CD8-positive, alpha-beta memory T cell (primary cell): ENCODE measurements at regions not wholly inside any gene's neighbourhood (a gene's known extent, or its start where the extent isn't known, plus 50 kb on each side); places are given as distances from the start of the nearest gene placed in this dataset.
A peak's percentile ranks its signal among the peaks of the same experiment; 100 is the strongest.
"Not testable (repeated sequence)": the region's sequence is repeated elsewhere in the genome, so short reads cannot be mapped to it uniquely, and the experiment has no call there.

Source experiments
- CTCF ChIA-PET: fragments of 350-600 bp; sonication (Branson Sonifier 250); formaldehyde crosslinking; loops from one replicate; lab custom pipeline; 2021; ENCODE audit warnings: antibody characterized with exemption; lab: Charles Lee
- POLR2A ChIA-PET: fragments of 350-600 bp; sonication (Branson Sonifier 250); formaldehyde crosslinking; loops from one replicate; lab custom pipeline; 2021; ENCODE audit warnings: antibody characterized with exemption; lab: Charles Lee
- DNase-seq, 5 donors: peaks; one replicate each; pipeline versions ENCODE4 v3.0.0 to v3.0.0-alpha.2; 2020 to 2022; ENCODE audit warnings: mixed read lengths in 1 of 5
- H3K27ac ChIP-seq: one replicate; pipeline ENCODE4 v1.7.0; 2013; ENCODE audit warnings: low read depth, mild to moderate bottlenecking, low read length, moderate library complexity
- H3K27me3 ChIP-seq: 2 replicates; pipeline ENCODE4 v1.7.0; 2013; ENCODE audit warnings: low read length, mild to moderate bottlenecking; ENCODE audit not compliant: insufficient read depth, poor library complexity, severe bottlenecking
- H3K36me3 ChIP-seq: 2 replicates; pipeline ENCODE4 v1.7.0; 2013; ENCODE audit warnings: mild to moderate bottlenecking, low read length, moderate library complexity; ENCODE audit not compliant: insufficient read depth
- H3K4me1 ChIP-seq: 2 replicates; pipeline ENCODE4 v1.7.0; 2013; ENCODE audit warnings: mild to moderate bottlenecking, low read length, moderate library complexity; ENCODE audit not compliant: insufficient read depth
- H3K4me3 ChIP-seq: 2 replicates; pipeline ENCODE4 v1.7.0; 2013; ENCODE audit warnings: mild to moderate bottlenecking, low read length
- H3K9me3 ChIP-seq: 2 replicates; pipeline ENCODE4 v1.7.0; 2013; ENCODE audit warnings: mild to moderate bottlenecking, low read length
- H3K27ac Mint-ChIP-seq, 8 donors: one replicate each; pipeline ENCODE4 v1.8.0; 2020 to 2021; ENCODE audit warnings: mixed read lengths in 8 of 8, mild to moderate bottlenecking in 6 of 8, inconsistent platforms in 3 of 8, moderate library complexity in 3 of 8
- H3K27me3 Mint-ChIP-seq, 2 donors: one replicate each; pipeline ENCODE4 v1.8.0; 2020 to 2021; ENCODE audit warnings: mixed read lengths in 2 of 2, mild to moderate bottlenecking in 1 of 2, moderate library complexity in 1 of 2
- H3K36me3 Mint-ChIP-seq, 3 donors: one replicate each; pipeline ENCODE4 v1.8.0; 2020 to 2021; ENCODE audit warnings: mixed read lengths in 3 of 3, inconsistent platforms in 1 of 3, mild to moderate bottlenecking in 1 of 3
- H3K4me1 Mint-ChIP-seq, 3 donors: one replicate each; pipeline ENCODE4 v1.8.0; 2020 to 2021; ENCODE audit warnings: mixed read lengths in 3 of 3, inconsistent platforms in 1 of 3, mild to moderate bottlenecking in 1 of 3
- H3K4me3 Mint-ChIP-seq, 7 donors: one replicate each; pipeline ENCODE4 v1.8.0; 2020 to 2021; ENCODE audit warnings: mixed read lengths in 7 of 7, mild to moderate bottlenecking in 6 of 7, moderate library complexity in 4 of 7, inconsistent platforms in 2 of 7
- H3K9me3 Mint-ChIP-seq, 5 donors: one replicate each; pipeline ENCODE4 v1.8.0; 2020 to 2022; ENCODE audit warnings: mixed read lengths in 5 of 5, mild to moderate bottlenecking in 3 of 5, moderate library complexity in 2 of 5, inconsistent platforms in 1 of 5

DNA sequence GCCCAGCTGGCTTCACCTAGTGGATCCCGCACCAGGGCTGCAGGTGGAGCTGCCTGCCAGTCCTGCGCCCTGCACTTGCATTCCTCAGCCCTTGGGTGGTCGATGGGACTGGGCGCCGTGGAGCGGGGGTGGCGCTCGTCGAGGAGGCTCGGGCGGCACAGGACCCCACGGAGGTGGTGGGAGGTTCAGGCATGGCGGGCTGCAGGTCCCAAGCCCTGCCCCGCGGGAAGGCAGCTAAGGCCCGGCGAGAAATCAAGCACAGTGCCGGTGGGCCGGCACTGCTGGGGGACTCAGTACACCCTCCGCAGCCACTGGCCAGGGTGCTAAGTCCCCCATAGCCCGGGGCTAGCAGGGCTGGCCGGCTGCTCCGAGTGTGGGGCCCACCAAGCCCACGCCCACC lies 167.2 kb upstream of the NDUFV2 start:
- H3K27ac ChIP-seq, POLR2A ChIA-PET, DNase-seq, H3K36me3 ChIP-seq, H3K4me1 ChIP-seq, H3K9me3 ChIP-seq, H3K36me3 Mint-ChIP-seq, H3K4me3 ChIP-seq, H3K27me3 ChIP-seq, H3K27ac Mint-ChIP-seq, CTCF ChIA-PET, H3K9me3 Mint-ChIP-seq, H3K4me1 Mint-ChIP-seq, H3K4me3 Mint-ChIP-seq: not testable (repeated sequence)
- peaks cover 20 to 35% of the 10 kb centered on the region in 2 donors for H3K27me3 Mint-ChIP-seq

DNA sequence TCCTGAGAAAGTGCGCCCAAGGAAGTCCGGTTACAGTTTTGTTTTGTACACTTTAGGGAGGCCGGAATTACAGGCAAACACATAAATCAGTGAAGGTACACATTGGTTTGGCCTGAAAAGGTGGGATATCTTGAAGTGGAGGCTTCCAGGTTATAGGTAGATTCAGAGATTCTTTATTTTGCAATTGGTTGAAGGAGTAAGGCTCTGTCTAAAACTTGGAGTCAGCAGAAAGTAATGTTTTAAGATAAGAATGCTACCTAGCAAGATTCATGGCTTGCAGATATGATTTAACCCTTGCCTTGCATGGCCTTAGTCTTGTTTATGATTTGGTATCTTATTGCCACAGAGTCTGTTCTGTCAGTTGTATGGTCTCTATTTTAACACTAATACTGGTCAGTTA lies 165.9 kb upstream of the NDUFV2 start:
- Mint-ChIP-seq H3K4me3 (no peak overlapping the region), H3K27me3 (peaks cover 20 to 25% of the 10 kb centered on the region in 2 donors), H3K9me3 (peaks cover 0 to 3% (median 0%) of the 10 kb centered on the region in 5 donors), H3K4me1 (no peaks in the 10 kb centered on the region), H3K27ac (no peak overlapping the region), H3K36me3 (peaks cover 0 to 1% (median 0%) of the 10 kb centered on the region in 3 donors)
- peak overlapping the region; percentile 9 for H3K27ac ChIP-seq
- no peaks in the 10 kb centered on the region for H3K4me1 ChIP-seq
- H3K4me3 ChIP-seq: no peak overlapping the region
- H3K27me3 ChIP-seq: no peaks in the 10 kb centered on the region
- no peaks in the 10 kb centered on the region for H3K36me3 ChIP-seq
- POLR2A ChIA-PET: no interaction called here
- no peak for DNase-seq
- no peaks in the 10 kb centered on the region for H3K9me3 ChIP-seq
- CTCF ChIA-PET: no interaction called here

DNA sequence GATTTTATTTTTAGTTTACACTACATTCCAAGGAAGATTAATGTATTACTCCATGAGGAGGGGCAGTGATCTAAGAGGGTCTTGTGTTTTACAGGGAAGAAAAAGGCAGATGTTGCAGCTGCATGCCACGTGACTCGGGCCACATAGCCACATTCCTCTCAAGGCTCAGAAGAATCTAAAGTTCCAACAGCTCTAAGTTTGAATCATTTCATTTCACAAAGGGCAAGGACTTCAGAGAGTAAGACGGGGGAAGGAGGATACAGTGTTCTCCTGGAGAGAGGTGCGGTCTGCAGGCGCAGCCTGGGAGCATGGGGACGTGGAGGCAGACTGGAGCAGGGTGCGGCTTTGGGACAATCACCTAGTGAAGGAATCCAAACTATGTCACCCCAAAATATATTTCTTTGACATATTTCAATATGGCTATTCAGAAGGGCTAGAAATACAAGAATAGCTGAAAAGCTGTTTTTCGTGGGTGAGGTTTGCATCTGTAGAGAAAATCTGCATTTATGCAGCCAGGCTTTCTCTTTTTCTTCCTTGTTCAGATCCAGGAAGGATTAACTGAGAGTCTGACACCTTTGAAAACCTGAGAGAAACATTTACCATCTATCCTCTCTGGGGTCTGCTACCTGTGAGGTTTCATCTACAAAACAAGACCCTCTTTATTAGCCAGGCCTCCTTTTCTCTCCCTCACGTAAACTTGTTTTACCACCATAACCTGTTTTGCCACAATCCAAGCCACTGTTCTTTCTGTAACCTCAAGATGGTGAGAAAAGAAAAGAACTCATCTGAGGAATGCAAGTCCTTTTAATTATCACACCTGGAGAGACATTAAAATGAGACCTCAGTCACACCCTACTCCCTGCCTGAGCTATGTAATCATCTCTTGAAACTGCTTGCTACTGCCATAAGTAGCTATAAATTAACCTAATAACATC lies 165.1 kb upstream of the NDUFV2 start:
- Histone ChIP-seq H3K27ac (peak overlapping the region; percentile 9), H3K9me3 (no peaks in the 10 kb centered on the region), H3K4me3 (no peak overlapping the region), H3K27me3 (no peaks in the 10 kb centered on the region), H3K36me3 (no peaks in the 10 kb centered on the region), H3K4me1 (no peaks in the 10 kb centered on the region)
- Mint-ChIP-seq H3K36me3 (peaks cover 0 to 1% (median 0%) of the 10 kb centered on the region in 3 donors), H3K27me3 (peaks cover 14 to 22% of the 10 kb centered on the region in 2 donors), H3K27ac (no peak overlapping the region), H3K4me3 (no peak overlapping the region), H3K4me1 (no peaks in the 10 kb centered on the region), H3K9me3 (peaks cover 0 to 2% (median 0%) of the 10 kb centered on the region in 5 donors)
- ChIA-PET CTCF (interaction anchor here (0.9 kb wide), 1 partner anchor 19 kb away, joined by 3 read pairs; no protein-coding TSS in a partner anchor), POLR2A (no interaction called here)
- DNase-seq: no peak

DNA sequence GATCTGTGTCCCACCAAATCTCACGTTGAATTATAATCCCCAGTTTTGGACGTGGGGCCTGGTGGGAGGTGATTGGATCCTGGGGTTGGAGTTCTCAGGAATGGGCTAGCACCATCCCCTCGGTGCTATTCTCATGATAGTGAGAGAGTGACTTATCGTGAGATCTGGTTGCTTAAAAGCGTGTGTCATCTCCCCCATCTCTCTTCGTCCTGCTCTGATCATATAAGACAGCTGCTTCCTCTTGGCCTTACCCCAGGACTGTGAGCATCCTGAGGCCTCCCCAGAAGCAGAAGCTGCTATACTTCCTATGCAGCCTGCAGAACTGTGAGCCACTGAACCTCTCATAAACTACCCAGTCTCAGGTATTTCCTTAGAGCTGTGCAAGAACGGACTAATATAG lies 163.7 kb upstream of the NDUFV2 start:
- Histone ChIP-seq H3K36me3 (no peaks in the 10 kb centered on the region), H3K4me3 (no peak overlapping the region), H3K27me3 (no peaks in the 10 kb centered on the region), H3K4me1 (no peaks in the 10 kb centered on the region), H3K27ac (no peak overlapping the region), H3K9me3 (no peaks in the 10 kb centered on the region)
- Mint-ChIP-seq H3K4me3 (no peak overlapping the region), H3K36me3 (peaks cover 0 to 1% (median 0%) of the 10 kb centered on the region in 3 donors), H3K27ac (no peak overlapping the region), H3K4me1 (no peaks in the 10 kb centered on the region), H3K9me3 (no peaks in the 10 kb centered on the region), H3K27me3 (peaks cover 15 to 24% of the 10 kb centered on the region in 2 donors)
- ChIA-PET POLR2A (no interaction called here), CTCF (no interaction called here)
- DNase-seq: no peak

DNA sequence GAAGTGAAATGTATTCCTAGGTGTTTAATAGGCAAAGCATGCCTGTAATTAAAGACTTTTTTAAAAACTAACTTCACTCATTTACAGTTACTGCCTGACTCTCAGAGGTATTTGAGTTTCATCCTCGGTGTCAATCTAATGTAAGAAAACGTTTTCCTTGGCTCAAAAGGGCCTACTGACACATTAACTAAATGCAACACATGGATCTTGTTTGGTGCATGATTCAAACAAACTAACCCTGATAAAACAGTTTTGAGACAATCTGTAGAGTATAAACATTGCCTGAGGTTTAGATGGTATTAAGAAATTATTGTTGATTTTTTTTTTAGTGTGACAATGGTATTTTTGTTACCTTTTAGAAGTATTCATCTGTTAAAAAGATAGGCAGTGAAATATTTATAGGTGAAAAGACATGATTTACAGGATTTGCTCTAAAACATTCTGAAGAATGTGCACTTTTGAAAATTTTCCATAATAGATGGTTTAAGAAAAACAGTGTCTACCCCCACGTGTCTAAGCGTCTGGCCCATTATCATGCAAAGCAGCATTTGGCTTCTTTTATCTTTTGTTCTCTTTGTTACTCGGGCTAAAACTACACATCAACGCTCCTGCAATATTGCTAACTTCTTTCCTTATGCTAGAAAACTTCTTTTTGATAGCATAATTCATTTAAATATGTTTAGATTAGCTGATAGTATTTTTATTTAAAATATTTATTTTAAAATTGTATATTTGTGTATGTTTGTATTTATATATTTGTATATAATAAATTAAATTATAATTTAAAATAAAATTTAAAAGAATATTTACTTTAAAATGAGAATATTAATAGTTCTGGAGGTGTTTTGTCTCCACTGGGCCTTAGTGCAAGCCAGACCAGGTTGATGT lies 160.2 kb upstream of the NDUFV2 start:
- H3K27ac Mint-ChIP-seq: no peak overlapping the region
- Histone ChIP-seq H3K27me3 (no peaks in the 10 kb centered on the region), H3K36me3 (no peaks in the 10 kb centered on the region), H3K4me3 (no peak overlapping the region), H3K27ac (no peak overlapping the region), H3K4me1 (no peaks in the 10 kb centered on the region), H3K9me3 (no peaks in the 10 kb centered on the region)
- POLR2A ChIA-PET: no interaction called here
- no peaks in the 10 kb centered on the region for H3K9me3 Mint-ChIP-seq
- DNase-seq: no peak
- peaks cover 13 to 18% of the 10 kb centered on the region in 2 donors for H3K27me3 Mint-ChIP-seq
- H3K4me3 Mint-ChIP-seq: no peak overlapping the region
- peaks cover 0 to 1% (median 0%) of the 10 kb centered on the region in 3 donors for H3K36me3 Mint-ChIP-seq
- CTCF ChIA-PET: no interaction called here
- H3K4me1 Mint-ChIP-seq: no peaks in the 10 kb centered on the region

DNA sequence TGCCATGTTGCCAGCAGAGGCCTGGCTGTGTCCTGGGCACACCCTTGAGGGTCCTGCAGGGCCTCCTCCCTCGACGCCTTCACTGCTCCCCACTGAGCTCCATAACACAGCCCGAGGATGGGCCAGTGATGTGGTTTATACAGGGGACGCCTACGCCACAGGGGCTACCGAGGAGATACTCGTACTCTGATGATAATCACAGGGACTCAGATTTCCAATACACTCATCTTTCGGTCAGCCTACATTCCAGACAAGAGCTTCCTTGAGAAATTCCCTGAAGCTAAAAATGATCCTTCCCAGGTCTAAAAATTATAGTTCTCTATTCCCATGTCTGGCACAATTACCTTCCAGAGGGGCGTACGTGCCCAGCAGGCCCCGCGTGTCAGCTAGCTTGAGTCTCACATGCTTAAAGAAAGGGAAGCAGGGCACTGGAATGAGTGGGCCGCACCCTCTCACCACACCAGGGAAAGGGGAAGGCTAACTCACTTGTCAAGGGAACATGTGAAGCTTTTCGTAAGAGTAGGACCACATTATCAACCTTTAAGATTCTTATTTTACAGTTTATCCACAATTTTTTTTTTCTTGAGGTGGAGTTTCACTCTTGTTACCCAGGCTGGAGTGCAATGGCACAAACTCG lies 159.5 kb upstream of the NDUFV2 start:
- DNase-seq: no peak
- Mint-ChIP-seq H3K27ac (no peak overlapping the region), H3K36me3 (no peaks in the 10 kb centered on the region), H3K9me3 (peaks cover 0 to 1% (median 0%) of the 10 kb centered on the region in 5 donors), H3K4me3 (no peak overlapping the region), H3K4me1 (no peaks in the 10 kb centered on the region), H3K27me3 (peaks cover 9 to 13% of the 10 kb centered on the region in 2 donors)
- H3K9me3 ChIP-seq: no peaks in the 10 kb centered on the region
- POLR2A ChIA-PET: no interaction called here
- H3K4me1 ChIP-seq: no peaks in the 10 kb centered on the region
- H3K36me3 ChIP-seq: no peaks in the 10 kb centered on the region
- no peak overlapping the region for H3K4me3 ChIP-seq
- no peaks in the 10 kb centered on the region for H3K27me3 ChIP-seq
- no peak overlapping the region for H3K27ac ChIP-seq
- CTCF ChIA-PET: no interaction called here

DNA sequence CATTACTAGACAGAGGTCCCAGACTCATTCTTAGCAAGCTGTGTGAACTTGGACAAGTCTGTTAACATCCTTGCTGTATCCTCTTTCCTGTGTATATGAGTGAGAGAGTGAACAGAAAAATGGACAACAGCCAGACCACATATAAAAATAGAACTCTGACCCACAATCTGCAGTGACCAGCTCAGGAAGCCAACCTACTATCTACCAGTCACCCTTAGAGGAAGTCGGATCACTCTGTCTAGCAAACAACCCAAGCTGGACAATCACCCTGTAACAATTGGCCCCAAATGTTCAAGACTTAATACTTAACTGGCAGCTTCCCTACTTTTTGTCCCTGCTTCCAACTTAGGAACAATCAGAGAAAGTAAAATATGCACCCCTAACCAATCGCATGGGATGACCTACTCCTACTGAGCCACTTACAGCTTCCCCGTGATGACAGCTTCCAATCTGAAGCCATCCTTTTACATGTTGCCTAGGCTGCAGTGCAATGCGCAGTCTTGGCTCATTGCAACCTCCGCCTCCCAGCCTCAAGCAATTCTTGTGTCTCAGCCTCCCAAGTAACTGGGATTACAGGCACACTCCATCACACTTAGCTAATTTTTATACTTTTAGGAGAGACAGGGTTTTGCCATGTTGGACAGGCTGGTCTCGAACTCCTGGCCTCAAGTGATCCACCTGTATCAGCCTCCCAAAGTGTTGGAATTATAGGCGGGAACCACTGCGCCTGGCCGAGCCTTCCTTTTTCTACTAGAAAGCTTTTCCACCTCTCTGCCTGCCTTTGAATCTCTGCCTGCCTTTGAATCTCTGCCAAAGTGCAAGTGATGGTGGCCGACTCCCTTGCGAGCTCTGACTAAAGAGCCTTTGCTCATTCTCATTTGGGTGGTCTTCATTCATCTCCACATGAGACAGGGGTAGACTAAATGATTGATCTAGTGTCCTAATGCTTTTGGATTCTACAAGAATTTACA lies 158.3 kb upstream of the NDUFV2 start:
- Mint-ChIP-seq H3K4me3 (no peak overlapping the region), H3K36me3 (no peaks in the 10 kb centered on the region), H3K27me3 (peaks cover 7 to 14% of the 10 kb centered on the region in 2 donors), H3K4me1 (no peaks in the 10 kb centered on the region), H3K27ac (no peak overlapping the region), H3K9me3 (peaks cover 0 to 2% (median 0%) of the 10 kb centered on the region in 5 donors)
- H3K4me1 ChIP-seq: no peaks in the 10 kb centered on the region
- H3K27ac ChIP-seq: no peak overlapping the region
- no peak for DNase-seq
- POLR2A ChIA-PET: no interaction called here
- H3K27me3 ChIP-seq: no peaks in the 10 kb centered on the region
- no peaks in the 10 kb centered on the region for H3K36me3 ChIP-seq
- CTCF ChIA-PET: no interaction called here
- H3K4me3 ChIP-seq: no peak overlapping the region
- H3K9me3 ChIP-seq: no peaks in the 10 kb centered on the region
